Left lobe of liver (tissue), 2 donors: ENCODE measurements at regions not wholly inside any gene's neighbourhood (a gene's known extent, or its start where the extent isn't known, plus 50 kb on each side); places are given as distances from the start of the nearest gene placed in this dataset.

Experiments
- ATAC-seq: fragments of 200-7000 bp; cut with Tn5 transposase; one replicate; pipeline ENCODE4 v1.9.1; 2020; ENCODE audit warnings: mild to moderate bottlenecking, moderate library complexity
- DNase-seq: peaks from one replicate; pipeline ENCODE4 v3.0.0-alpha.2; 2020; ENCODE audit warnings: low spot score
- donor health status: DM: no; HTN: no; CAD: no; lungs with moderate emphysema.
- donor health status: DM: no; HTN: yes; CAD: no.

GRCh38 chr9:107667231-107668070, 177.9 kb upstream of the KLF4 start:
- ATAC-seq (no peak), DNase-seq (no peak)

GRCh38 chr9:107665057-107665456, 175.5 kb upstream of the KLF4 start:
- DNase-seq: no peak
- ATAC-seq: no peak

GRCh38 chr9:107660976-107661375, 171.4 kb upstream of the KLF4 start:
- ATAC-seq (no peak), DNase-seq (no peak)

DNA sequence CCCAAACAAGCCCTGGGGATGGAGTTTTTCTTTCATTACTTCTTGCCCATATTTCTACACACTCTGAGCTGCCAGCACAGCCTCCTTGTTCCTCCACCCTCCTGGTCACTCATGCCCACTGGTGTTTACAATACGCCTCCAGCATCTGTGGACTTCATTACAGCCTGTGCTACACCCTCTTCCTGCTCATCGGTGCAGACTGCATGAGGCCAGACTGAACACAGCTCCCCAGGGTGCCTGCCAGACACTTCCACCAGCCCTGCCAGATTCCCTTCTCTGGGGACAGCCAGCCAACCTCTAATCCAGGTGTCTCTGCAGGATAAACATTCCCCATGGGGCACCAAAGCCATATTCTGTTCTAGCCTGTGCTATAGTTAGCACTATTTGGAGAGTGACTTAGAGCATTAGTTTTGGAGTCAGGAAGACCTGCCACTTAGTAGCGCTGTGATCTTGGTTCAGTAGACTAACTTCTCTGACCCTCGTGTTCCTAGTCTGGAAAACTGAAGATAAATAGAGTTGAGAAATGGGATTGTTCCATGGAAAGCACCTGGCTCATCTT, 163.8 kb upstream of the KLF4 start:
- no peak for ATAC-seq
- DNase-seq: no peak

- no peak for DNase-seq
These were observed 161.4 kb upstream of the KLF4 start for GRCh38 chr9:107650995-107651394.

GRCh38 chr9:107650321-107650720, 160.8 kb upstream of the KLF4 start:
- ATAC-seq: no peak
- no peak for DNase-seq

More at GRCh38 chr9:107650995-107651394, 161.4 kb upstream of the KLF4 start:
- no peak for ATAC-seq

DNA sequence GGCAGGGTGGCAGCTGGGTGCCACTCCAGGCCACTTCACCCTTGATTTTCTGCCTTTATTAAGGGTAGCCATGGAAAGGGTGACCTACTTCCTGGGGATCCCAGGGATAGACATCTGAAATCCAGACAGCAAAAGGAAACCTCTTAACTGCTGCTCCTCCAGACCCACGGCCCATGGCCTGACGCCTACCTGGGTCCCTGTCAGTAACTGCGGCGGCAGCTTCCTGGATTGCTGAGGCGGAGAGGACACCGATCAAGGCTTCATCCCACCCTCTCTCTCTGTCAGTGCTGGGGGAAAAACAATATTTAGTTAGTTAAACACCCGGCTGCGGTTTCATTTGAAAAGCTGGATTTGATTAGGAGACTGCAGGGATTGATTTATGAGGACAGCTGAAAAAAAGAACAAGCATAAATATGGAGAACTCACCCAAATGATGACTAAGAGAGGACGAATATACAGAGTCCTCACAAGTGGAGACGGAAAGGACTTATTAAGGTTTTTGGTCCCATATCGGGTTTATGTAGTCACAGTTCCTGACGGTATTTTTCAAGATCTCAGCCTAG, 158.7 kb upstream of the KLF4 start:
- no peak for ATAC-seq
- no peak for DNase-seq

DNA sequence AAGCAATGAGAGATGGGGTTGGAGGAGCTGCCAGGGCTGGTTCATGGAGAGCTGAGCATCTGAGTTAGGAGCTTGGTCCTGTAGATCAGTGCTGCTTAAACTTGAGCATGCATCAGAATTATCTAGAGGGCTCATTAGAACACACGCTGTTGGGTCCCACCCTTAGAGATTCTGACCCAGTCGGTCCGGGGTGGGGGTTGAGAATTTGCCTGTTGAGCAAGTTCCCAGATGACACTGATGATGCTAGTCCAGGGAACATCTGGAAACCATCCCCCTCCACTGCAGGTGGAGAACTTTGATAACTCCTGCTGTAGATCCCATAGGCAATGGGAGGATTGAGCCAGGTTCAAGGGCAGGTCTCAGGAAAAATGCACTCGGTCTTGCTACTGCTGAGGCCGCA, 158.0 kb upstream of the KLF4 start:
- DNase-seq (no peak), ATAC-seq (no peak)

DNA sequence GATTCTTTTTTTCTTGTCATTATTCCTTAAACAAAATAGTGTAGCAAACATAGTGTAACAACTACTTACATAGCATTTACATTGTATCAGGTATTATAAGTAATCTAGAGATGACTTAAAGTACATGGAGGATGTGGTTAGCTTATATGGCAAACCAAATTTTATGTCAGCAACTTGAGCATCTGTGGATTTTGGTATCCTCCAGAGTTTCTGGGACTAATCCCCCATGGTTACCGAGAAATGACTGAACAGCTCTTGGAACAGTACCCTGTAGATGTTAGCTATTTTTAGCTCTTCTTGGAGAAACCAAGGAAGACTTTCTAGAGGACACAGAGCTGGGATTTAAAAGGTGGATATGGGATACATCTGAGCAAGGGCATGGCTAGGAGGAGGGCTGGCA, 157.6 kb upstream of the KLF4 start:
- no peak for DNase-seq
- no peak for ATAC-seq

GRCh38 chr9:107645464-107645833, 155.9 kb upstream of the KLF4 start:
- peak; percentile 70 for ATAC-seq
- no peak for DNase-seq

DNA sequence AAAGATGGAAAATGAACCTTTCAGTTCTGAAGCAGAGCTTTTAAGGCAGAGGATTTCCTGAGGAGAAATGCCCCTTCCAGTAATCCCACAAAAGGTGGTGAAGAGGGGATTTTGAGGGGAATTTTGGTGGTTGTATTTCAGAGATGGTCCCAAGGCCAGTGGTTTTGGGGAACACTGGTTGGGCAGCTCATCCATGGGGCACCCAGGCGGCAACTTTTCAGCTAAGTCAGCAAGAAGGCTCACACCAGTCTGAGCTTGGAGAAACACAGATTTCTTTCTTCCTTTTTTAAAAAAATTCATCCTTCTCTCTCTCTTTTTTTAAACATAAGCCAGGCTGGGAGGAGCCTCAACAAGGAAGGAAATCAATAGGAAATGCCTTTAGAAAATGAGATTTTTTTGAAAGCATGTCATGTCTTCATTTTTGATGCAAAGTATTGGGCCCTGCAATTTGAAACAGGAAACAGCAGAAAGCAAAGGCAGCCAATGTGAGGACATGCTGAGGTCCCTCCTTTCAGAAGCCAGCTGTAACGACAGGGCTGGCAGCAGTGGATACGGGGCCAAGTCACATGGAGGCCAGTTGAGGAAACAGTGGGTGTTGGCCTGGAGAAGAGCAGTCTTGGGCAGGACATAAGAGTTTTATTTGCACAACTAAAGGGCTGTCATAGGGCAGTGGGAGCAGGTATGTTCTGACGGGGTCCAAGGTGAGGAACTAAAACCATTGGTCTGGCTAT, 155.3 kb upstream of the KLF4 start:
- DNase-seq (peak; percentile 69), ATAC-seq (peak; percentile 89)

GRCh38 chr9:107639426-107639825, 149.9 kb upstream of the KLF4 start:
- DNase-seq (no peak), ATAC-seq (no peak)

DNA sequence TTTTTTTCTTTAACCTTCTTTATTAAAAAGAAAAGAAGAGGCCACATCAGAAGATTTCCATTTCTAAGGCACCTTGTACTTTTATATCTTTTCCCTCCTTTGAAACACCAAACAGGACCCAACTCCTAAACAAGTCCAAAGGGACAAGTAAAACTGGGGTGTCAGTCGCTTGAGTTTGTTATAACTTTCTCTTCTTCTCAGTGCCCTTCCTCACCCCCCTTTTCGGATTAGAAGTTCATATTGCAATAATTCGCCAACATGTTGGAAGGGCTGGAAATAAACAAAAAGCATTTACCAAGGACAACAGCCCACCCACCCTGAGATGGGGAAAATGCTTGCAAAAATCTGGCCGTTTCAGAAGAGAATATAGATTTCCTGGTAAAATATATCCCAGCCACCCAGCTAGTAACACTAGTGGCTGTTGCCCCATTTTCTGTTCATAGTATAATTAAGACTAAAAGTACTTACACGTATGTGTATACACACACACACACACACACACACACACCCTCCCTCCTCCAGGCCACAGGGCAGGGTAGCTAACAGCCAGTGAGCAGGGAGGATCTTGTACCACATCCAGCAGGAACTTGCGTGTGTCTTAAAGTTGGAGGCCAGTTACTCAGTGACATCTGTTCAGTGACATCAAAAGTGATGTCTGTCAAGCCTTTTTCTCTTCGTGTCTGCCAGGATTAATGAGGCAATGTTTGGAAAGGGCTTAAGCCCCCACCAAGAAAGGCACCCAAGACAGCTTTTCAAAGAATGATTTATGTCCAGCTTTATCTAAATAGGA, 149.1 kb upstream of the KLF4 start:
- peak; percentile 34 for ATAC-seq
- no peak for DNase-seq

GRCh38 chr9:107637421-107638420, 148.2 kb upstream of the KLF4 start:
- DNase-seq: peak; percentile 67
- ATAC-seq: peak; percentile 77

- DNase-seq: no peak
- no peak for ATAC-seq
These were observed 147.2 kb upstream of the KLF4 start for GRCh38 chr9:107636571-107637381.

DNA sequence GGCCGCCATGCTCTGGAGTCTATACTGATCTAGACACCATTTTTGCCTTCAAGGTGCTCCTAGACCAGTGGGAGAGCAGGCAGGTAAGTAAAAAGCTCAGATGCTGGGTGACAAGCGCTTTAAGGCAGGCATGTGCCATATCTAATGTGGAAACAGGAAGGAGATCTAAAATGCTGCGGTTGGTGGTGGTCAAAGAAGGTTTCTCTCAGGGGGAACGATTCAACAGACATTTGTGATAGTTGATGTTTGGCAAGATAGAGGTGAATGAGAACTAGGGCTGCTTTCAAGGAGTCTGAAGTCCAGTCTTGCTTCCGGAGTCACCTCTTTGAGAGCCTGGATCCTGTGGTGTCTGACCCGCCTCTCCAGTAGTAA, 146.2 kb upstream of the KLF4 start:
- ATAC-seq (no peak), DNase-seq (no peak)

GRCh38 chr9:107635101-107635802, 145.7 kb upstream of the KLF4 start:
- no peak for DNase-seq
- no peak for ATAC-seq

- no peak for DNase-seq
- peak; percentile 53 for ATAC-seq
These were observed 143.8 kb upstream of the KLF4 start for GRCh38 chr9:107633406-107633805.
